ENCODE measurements at regions not wholly inside any gene's neighbourhood (a gene's known extent, or its start where the extent isn't known, plus 50 kb on each side); places are given as distances from the start of the nearest gene placed in this dataset.

- TF ChIP-seq PATZ1 (CRISPR knock-in tag; IDR thresholded peaks at IDR 0.05; ENCODE audit: borderline replicate concordance), result no peak
- TF ChIP-seq PPARA (CRISPR knock-in tag; IDR thresholded peaks at IDR 0.05; ENCODE audit: borderline replicate concordance), result no peak
- no peak for TF ChIP-seq POU6F1 (CRISPR knock-in tag; IDR thresholded peaks at IDR 0.05; ENCODE audit: borderline replicate concordance, low read depth)
- TF ChIP-seq TOX (CRISPR knock-in tag; IDR thresholded peaks at IDR 0.05; ENCODE audit: borderline replicate concordance), result no peak
- no peak for TF ChIP-seq ZFP3 (CRISPR knock-in tag; IDR thresholded peaks at IDR 0.05)
- TF ChIP-seq TCF4 (CRISPR knock-in tag; IDR thresholded peaks at IDR 0.05; ENCODE audit: borderline replicate concordance), result no peak
- no peak for TF ChIP-seq BACH2 (CRISPR knock-in tag; IDR thresholded peaks at IDR 0.05; ENCODE audit: borderline replicate concordance)
- TF ChIP-seq OSR1 (CRISPR knock-in tag; IDR thresholded peaks at IDR 0.05), result no peak
- no peak for TF ChIP-seq ZNF70 (CRISPR knock-in tag; IDR thresholded peaks at IDR 0.05)
- TF ChIP-seq CSRNP3 (CRISPR knock-in tag; IDR thresholded peaks at IDR 0.05), result no peak
- no peak for TF ChIP-seq ZC3H10 (CRISPR knock-in tag; IDR thresholded peaks at IDR 0.05)
- TF ChIP-seq ZFP30 (CRISPR knock-in tag; IDR thresholded peaks at IDR 0.05), result no peak
- TF ChIP-seq CSDC2 (CRISPR knock-in tag; IDR thresholded peaks at IDR 0.05), result no peak
- TF ChIP-seq TSHZ2 (CRISPR knock-in tag; IDR thresholded peaks at IDR 0.05), result no peak
- TF ChIP-seq ZNF8 (CRISPR knock-in tag; IDR thresholded peaks at IDR 0.05), result no peak
- no peak for TF ChIP-seq RARB (CRISPR knock-in tag; IDR thresholded peaks at IDR 0.05)
- no peak for TF ChIP-seq SNAI2 (CRISPR knock-in tag; IDR thresholded peaks at IDR 0.05)
- TF ChIP-seq ARNTL (CRISPR knock-in tag; IDR thresholded peaks at IDR 0.05; ENCODE audit: borderline replicate concordance, low read depth), result no peak
- no peak for TF ChIP-seq CREB5 (CRISPR knock-in tag; IDR thresholded peaks at IDR 0.05; ENCODE audit: low read depth)
- no peak for TF ChIP-seq GLIS3 (CRISPR knock-in tag; IDR thresholded peaks at IDR 0.05)
- ATAC-seq, result no peak
Observed at GRCh38 chr11:113628912-113629311, 77.2 kb downstream of the TMPRSS5 start.

- TF ChIP-seq ZFP3 (CRISPR knock-in tag; IDR thresholded peaks at IDR 0.05), result no peak
- TF ChIP-seq ZNF565 (CRISPR knock-in tag; conservative IDR thresholded peaks at IDR 0.05; ENCODE audit: low read depth), result no peak
- no peak for TF ChIP-seq RARB (CRISPR knock-in tag; IDR thresholded peaks at IDR 0.05)
- no peak for TF ChIP-seq CSDC2 (CRISPR knock-in tag; IDR thresholded peaks at IDR 0.05)
- no peak for TF ChIP-seq TOX (CRISPR knock-in tag; IDR thresholded peaks at IDR 0.05; ENCODE audit: borderline replicate concordance)
- TF ChIP-seq TCF4 (CRISPR knock-in tag; IDR thresholded peaks at IDR 0.05; ENCODE audit: borderline replicate concordance), result no peak
- TF ChIP-seq POU6F1 (CRISPR knock-in tag; IDR thresholded peaks at IDR 0.05; ENCODE audit: borderline replicate concordance, low read depth), result no peak
- ATAC-seq, result no peak
Observed at GRCh38 chr11:113627946-113628345, 78.2 kb downstream of the TMPRSS5 start.
